H9 (cell line): ENCODE measurements at regions not wholly inside any gene's neighbourhood (a gene's known extent, or its start where the extent isn't known, plus 50 kb on each side); places are given as distances from the start of the nearest gene placed in this dataset.

ENCODE experiments used
- DNase-seq: peaks from one replicate; pipeline ENCODE4 v3.0.0-alpha.2; 2017
- H2AFZ ChIP-seq: one replicate; pipeline ENCODE4 v1.6.1; 2013; ENCODE audit warnings: mild to moderate bottlenecking, low read length, control low read depth, moderate library complexity
- H2AK5ac ChIP-seq: 2 replicates; pipeline ENCODE4 v1.6.1; 2013; ENCODE audit warnings: low read length, control low read depth, mixed read lengths; ENCODE audit not compliant: insufficient read length
- H2BK120ac ChIP-seq: one replicate; pipeline ENCODE4 v1.6.1; 2013; ENCODE audit warnings: low read depth, mild to moderate bottlenecking, low read length, control low read depth, inconsistent platforms; ENCODE audit not compliant: poor library complexity, severe bottlenecking
- H2BK12ac ChIP-seq: 2 replicates; pipeline ENCODE4 v1.6.1; 2013; ENCODE audit warnings: low read length, control low read depth, mixed read lengths, low read depth; ENCODE audit not compliant: insufficient read length
- H2BK15ac ChIP-seq: 2 replicates; pipeline ENCODE4 v1.6.1; 2013; ENCODE audit warnings: low read depth, low read length, control low read depth
- H2BK20ac ChIP-seq: one replicate; pipeline ENCODE4 v1.6.1; 2013; ENCODE audit warnings: low read depth, mild to moderate bottlenecking, low read length, control low read depth, inconsistent platforms; ENCODE audit not compliant: poor library complexity, severe bottlenecking
- H2BK5ac ChIP-seq: 2 replicates; pipeline ENCODE4 v1.6.1; 2013; ENCODE audit warnings: low read length, control low read depth, mixed read lengths; ENCODE audit not compliant: insufficient read length
- H3K14ac ChIP-seq: 2 replicates; pipeline ENCODE4 v1.6.1; 2013; ENCODE audit warnings: low read length, control low read depth; ENCODE audit not compliant: insufficient read depth
- H3K18ac ChIP-seq: 2 replicates; pipeline ENCODE4 v1.6.1; 2013; ENCODE audit warnings: low read depth, mild to moderate bottlenecking, mixed read lengths, low read length, control low read depth; ENCODE audit not compliant: insufficient read length
- H3K23ac ChIP-seq: 2 replicates; pipeline ENCODE4 v1.6.1; 2013; ENCODE audit warnings: low read length, control low read depth, mixed read lengths, low read depth; ENCODE audit not compliant: insufficient read length
- H3K23me2 ChIP-seq: 2 replicates; pipeline ENCODE4 v1.6.1; 2013; ENCODE audit warnings: low read depth, mild to moderate bottlenecking, mixed read lengths, low read length, control low read depth; ENCODE audit not compliant: insufficient read length, poor library complexity, severe bottlenecking
- H3K27ac ChIP-seq: 2 replicates; pipeline ENCODE4 v1.5.1; 2013; ENCODE audit warnings: low read length, control low read depth, mixed read lengths, low read depth; ENCODE audit not compliant: insufficient read length
- H3K27me3 ChIP-seq: 2 replicates; pipeline ENCODE4 v1.6.1; 2013; ENCODE audit warnings: low read length, control low read depth, inconsistent platforms; ENCODE audit not compliant: insufficient read depth
- H3K4ac ChIP-seq: 2 replicates; pipeline ENCODE4 v1.6.1; 2013; ENCODE audit warnings: low read depth, mild to moderate bottlenecking, control low read depth, inconsistent platforms, low read length, moderate library complexity
- H3K4me1 ChIP-seq: 2 replicates; pipeline ENCODE4 v1.6.1; 2013; ENCODE audit warnings: low read length, control low read depth, inconsistent platforms; ENCODE audit not compliant: insufficient read depth
- H3K4me2 ChIP-seq: 2 replicates; pipeline ENCODE4 v1.6.1; 2013; ENCODE audit warnings: low read length, control low read depth, mixed read lengths; ENCODE audit not compliant: insufficient read length, insufficient read depth
- H3K56ac ChIP-seq: 2 replicates; pipeline ENCODE4 v1.6.1; 2013; ENCODE audit warnings: low read depth, mild to moderate bottlenecking, mixed read lengths, low read length, control low read depth; ENCODE audit not compliant: insufficient read length
- H3K79me1 ChIP-seq: 2 replicates; pipeline ENCODE4 v1.6.1; 2013; ENCODE audit warnings: low read depth, mild to moderate bottlenecking, moderate library complexity, low read length, control low read depth, inconsistent platforms; ENCODE audit not compliant: insufficient read depth, poor library complexity, severe bottlenecking
- H3K79me2 ChIP-seq: 2 replicates; pipeline ENCODE4 v1.6.1; 2013; ENCODE audit warnings: low read length, control low read depth, inconsistent platforms; ENCODE audit not compliant: insufficient read depth
- H3K9ac ChIP-seq: 2 replicates; pipeline ENCODE4 v1.6.1; 2013; ENCODE audit warnings: low read length, control low read depth, mixed read lengths; ENCODE audit not compliant: insufficient read length; ENCODE audit errors: extremely low read depth
- H3K9me3 ChIP-seq: one replicate; pipeline ENCODE4 v1.6.1; 2013; ENCODE audit warnings: low read depth, low read length, inconsistent platforms; ENCODE audit not compliant: control insufficient read depth
- H3T11ph ChIP-seq: one replicate; pipeline ENCODE4 v1.6.1; 2013; ENCODE audit warnings: mild to moderate bottlenecking, low read length, control low read depth, inconsistent platforms
- H4K20me1 ChIP-seq: one replicate; pipeline ENCODE4 v1.6.1; 2013; ENCODE audit not compliant: control insufficient read depth, insufficient read length, insufficient read depth
- H4K5ac ChIP-seq: 2 replicates; pipeline ENCODE4 v1.6.1; 2013; ENCODE audit warnings: low read depth, mild to moderate bottlenecking, mixed read lengths, low read length, control low read depth; ENCODE audit not compliant: insufficient read length
- H4K8ac ChIP-seq: replicated peaks from 2 replicates; pipeline ENCODE4 v1.6.1; 2013; ENCODE audit warnings: low read length, control low read depth, mixed read lengths, low read depth; ENCODE audit not compliant: insufficient read length
- H4K91ac ChIP-seq: 2 replicates; pipeline ENCODE4 v1.6.1; 2013; ENCODE audit warnings: low read depth, mild to moderate bottlenecking, moderate library complexity, mixed read lengths, low read length, control low read depth; ENCODE audit not compliant: insufficient read length
- H3K27ac Mint-ChIP-seq, 3 experiments: 2 replicates in 2 of 3; 3 replicates in 1 of 3; pipeline ENCODE4 v1.8.0; 2020 to 2021; ENCODE audit warnings: mixed read lengths in 3 of 3, mild to moderate bottlenecking in 1 of 3, moderate library complexity in 1 of 3
- H3K27me3 Mint-ChIP-seq: 2 replicates; pipeline ENCODE4 v1.8.0; 2021; ENCODE audit warnings: low read depth, mild to moderate bottlenecking, moderate library complexity, mixed read lengths
- H3K36me3 Mint-ChIP-seq, 3 experiments: 2 replicates in 2 of 3; 3 replicates in 1 of 3; pipeline ENCODE4 v1.8.0; 2020 to 2021; ENCODE audit warnings: low read depth in 3 of 3, mixed read lengths in 3 of 3; ENCODE audit not compliant: insufficient read depth in 1 of 3
- H3K4me1 Mint-ChIP-seq, 2 experiments: 2 replicates each; pipeline ENCODE4 v1.8.0; 2020; ENCODE audit warnings: mixed read lengths in 2 of 2
- H3K4me3 Mint-ChIP-seq, 2 experiments: 2 replicates in 1 of 2; 3 replicates in 1 of 2; pipeline ENCODE4 v1.8.0; 2020 to 2021; ENCODE audit warnings: mild to moderate bottlenecking in 2 of 2, mixed read lengths in 2 of 2, moderate library complexity in 1 of 2
- H3K9me3 Mint-ChIP-seq, 2 experiments: 2 replicates in 1 of 2; 3 replicates in 1 of 2; pipeline ENCODE4 v1.8.0; 2020; ENCODE audit warnings: mild to moderate bottlenecking in 2 of 2, mixed read lengths in 2 of 2, moderate library complexity in 1 of 2
- CTCF ChIP-seq: fragments of 200-600 bp; sonication (generic); conservative IDR thresholded peaks from 3 replicates; pipeline ENCODE4 v1.8.0; 2021; ENCODE audit warnings: antibody characterized with exemption, mild to moderate bottlenecking
- WGBS: extraction: QIAGEN DNeasy Blood & Tissue Kit; methylation state at CpG from one replicate; pipeline ENCODE4 v1.1.7; 2013; ENCODE audit warnings: missing lambda C conversion rate, low lambda C conversion rate, mixed read lengths; ENCODE audit not compliant: insufficient read length; ENCODE audit errors: extremely low coverage; 5-methylcytosine and 5-hydroxymethylcytosine counted together

- Histone ChIP-seq H3K56ac (no peak overlapping the region), H3K27me3 (no peaks in the 10 kb centered on the region), H4K20me1 (no peaks in the 10 kb centered on the region), H2BK120ac (no peak overlapping the region), H3K4me1 (no peaks in the 10 kb centered on the region), H3T11ph (no peak overlapping the region), H2BK12ac (no peak overlapping the region), H2AK5ac (no peak overlapping the region), H3K4me2 (no peak overlapping the region), H3K27ac (no peak overlapping the region), H3K23me2 (no peaks in the 10 kb centered on the region), H2BK20ac (no peak overlapping the region), H4K8ac (no peak overlapping the region), H3K14ac (no peak overlapping the region), H3K79me1 (no peaks in the 10 kb centered on the region), H3K4ac (no peak overlapping the region), H4K5ac (no peak overlapping the region), H2BK5ac (no peak overlapping the region), H4K91ac (no peak overlapping the region), H3K18ac (no peak overlapping the region), H3K23ac (no peak overlapping the region), H3K79me2 (no peaks in the 10 kb centered on the region), H3K9ac (no peak overlapping the region), H3K9me3 (peaks cover 1% of the 10 kb centered on the region), H2BK15ac (no peak overlapping the region), H2AFZ (no peak overlapping the region)
- Mint-ChIP-seq H3K4me1 (no peaks in the 10 kb centered on the region), H3K27ac (no peak overlapping the region), H3K27me3 (no peaks in the 10 kb centered on the region), H3K36me3 (peaks cover 0 to 3% (median 2%) of the 10 kb centered on the region in 3 experiments; a peak in 3 of 7 replicates), H3K9me3 (peaks cover 0 to 2% of the 10 kb centered on the region in 2 experiments; a peak in 2 of 5 replicates), H3K4me3 (no peak overlapping the region)
- no CpG with 5 or more reads among the region's 1 CpG for WGBS
- no peak for TF ChIP-seq CTCF
- DNase-seq = no peak
Observed at GRCh38 chr7:110142939-110143526, 947.9 kb upstream of the LRRN3 start.
